ENCODE measurements at regions not wholly inside any gene's neighbourhood (a gene's known extent, or its start where the extent isn't known, plus 50 kb on each side); places are given as distances from the start of the nearest gene placed in this dataset.

DNA sequence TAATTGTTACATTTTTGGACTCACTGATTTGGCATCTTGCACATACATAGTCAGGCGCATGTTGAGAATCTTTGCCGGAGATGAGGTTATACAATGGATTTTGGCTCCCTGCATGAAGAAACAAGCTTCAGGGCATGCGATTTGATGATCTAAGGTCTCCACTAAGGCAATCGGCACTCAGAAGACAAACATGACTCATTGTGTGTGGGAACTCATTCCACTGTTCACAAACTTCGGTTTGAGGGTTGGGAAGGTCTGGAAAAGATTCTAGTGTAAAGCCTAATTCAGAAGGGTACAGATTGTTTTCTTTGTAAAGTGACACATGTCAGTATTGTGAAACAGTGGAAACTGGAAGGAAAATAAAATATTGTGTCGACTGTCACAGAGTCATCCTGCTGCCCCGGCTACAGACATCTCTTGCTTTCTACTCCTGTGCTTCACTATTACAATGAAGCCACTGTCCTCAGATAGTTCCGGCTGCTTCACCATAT lies 192.6 kb upstream of the HMGA2 start:
- no peak for DNase-seq

GRCh38 chr12:65632131-65632855 lies 192.0 kb upstream of the HMGA2 start:
- DNase-seq, result no peak

- no peak for DNase-seq
Observed at GRCh38 chr12:65634061-65634460, 190.2 kb upstream of the HMGA2 start.

DNA sequence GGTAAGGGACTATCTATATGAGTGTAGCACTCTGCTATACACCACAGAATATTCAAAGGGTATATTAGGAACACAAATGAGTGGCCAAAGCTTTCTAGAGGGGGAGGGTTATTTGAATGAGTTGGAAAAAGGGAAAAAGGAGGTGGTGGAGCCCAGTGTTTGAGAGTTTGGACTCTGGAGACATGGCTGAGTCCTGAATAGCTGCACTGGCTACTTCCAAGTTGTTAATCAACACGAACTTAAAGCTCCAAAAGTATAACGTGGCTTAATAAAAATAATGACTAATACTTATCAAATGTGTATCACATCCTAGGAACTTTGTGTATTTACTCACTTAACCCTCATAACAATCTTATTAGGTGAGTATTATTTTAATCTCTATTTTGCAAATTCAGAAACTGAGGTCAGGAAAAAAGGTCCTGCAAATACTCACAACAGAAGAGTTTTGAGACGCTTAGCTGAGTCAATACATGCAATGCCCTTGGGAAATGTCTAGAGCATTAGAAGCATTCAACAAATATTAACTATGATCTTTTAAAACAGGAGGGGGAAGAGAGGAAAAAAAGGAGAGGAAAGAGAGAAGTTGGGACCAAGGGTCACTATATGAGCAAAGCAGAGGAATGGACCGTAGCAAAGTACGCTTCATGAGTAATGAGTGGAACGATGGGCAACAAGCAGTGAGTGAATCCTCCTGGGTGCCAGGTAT lies 189.5 kb upstream of the HMGA2 start:
- no peak for DNase-seq

GRCh38 chr12:65636436-65636835 lies 187.8 kb upstream of the HMGA2 start:
- no peak for DNase-seq

GRCh38 chr12:65637150-65637549 lies 187.1 kb upstream of the HMGA2 start:
- no peak for DNase-seq

DNA sequence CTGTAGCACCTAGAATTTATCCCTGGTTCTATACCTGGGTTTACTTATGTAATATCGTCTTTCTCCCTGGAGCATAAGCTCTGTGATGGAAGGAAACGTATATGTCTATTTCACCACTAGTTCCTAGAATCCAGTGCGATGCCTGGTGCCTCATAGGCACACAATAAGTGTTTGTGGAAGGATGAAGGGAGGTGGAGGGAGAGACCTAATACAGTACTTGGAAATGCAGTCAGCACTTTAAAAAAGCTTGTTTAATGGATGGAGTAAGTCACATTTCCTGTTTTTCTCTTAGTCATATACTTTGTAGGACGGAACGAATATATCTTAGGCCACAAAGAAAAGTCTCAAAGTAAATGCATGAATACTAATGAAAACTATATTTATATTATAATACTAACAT lies 186.5 kb upstream of the HMGA2 start:
- no peak for DNase-seq

GRCh38 chr12:65638324-65638723 lies 186.0 kb upstream of the HMGA2 start:
- no peak for DNase-seq

- DNase-seq, result no peak
Observed at GRCh38 chr12:65640489-65640901, 183.8 kb upstream of the HMGA2 start.

DNA sequence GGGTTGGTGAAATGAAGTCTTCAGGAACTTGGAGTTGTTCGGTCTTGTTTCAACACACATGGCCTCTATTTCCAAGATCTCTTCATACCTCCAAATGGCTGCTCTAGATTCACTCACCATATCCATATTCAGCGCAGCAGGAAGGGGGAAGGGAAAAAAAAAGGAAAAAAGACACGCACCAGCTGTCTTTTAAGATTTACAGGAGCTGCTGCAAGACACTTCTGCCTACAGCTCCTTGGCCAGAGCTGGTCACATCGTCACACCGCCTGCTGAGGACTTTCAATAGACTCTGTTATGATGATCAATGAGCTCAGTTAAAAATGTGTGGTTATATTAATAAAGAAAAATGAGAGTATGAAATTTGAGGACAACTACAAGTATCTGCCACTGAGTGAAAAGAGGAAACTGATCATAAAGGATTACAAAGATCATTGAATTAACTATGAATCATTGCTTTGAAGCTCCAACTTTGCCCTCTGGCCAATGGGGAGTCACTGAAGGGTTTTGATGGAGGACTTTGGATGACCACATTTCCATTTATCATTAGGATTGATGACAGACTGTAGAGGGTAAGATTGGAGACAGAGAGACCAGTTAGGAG lies 182.1 kb upstream of the HMGA2 start:
- DNase-seq, result no peak

DNA sequence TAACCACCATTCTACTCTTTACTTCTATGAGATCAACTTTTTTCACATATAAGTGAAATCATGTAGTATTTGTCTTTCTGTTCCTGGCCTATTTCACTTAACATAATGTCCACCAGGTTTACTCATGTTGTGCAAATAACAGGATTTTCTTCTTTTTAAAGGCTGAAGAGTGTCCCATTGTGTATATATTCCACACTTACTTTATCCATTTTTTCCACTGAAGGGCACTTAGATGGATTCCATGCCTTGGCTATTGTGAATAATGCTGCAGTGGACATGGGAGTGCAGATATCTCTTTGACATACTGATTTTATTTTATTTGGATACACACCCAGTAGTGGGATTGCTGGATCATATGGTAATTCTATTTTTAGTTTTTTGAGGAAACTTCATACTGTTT lies 181.1 kb upstream of the HMGA2 start:
- no peak for DNase-seq

DNA sequence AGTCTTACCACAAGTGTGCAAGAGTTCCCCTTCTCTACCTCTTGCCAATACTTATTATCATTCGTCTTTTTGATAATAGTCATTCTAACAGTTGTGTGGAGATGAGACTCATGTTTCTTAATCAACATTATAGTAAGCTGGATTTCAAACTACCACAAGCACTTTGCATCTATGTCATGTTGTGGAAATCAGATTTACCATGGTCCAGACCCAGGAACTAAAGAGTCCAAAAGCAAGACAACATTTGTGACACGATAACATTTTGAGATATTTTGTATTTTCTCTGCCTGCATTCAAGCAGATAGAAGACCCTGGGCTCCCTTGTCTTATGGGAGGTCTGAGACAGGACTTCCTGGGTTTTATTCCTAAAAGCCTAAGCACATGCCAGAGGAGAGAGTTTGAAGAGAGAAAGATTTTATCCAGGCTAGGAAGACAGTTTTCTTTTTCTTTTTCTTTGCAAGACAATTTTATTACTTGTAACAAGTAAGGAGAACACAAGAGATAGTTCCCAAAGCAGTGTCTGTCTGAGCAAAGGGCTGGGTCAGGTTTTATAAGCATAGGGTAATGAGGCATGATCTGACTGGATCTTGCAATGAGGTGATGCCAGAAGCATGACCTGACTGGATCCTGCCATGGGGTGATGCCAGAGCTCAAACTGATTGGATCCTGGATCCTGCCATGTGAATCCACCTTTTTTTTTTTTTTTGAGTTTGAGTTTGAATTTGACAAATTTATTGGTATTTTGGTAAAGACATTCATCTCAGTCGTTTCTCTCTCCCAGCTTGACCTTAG lies 180.5 kb upstream of the HMGA2 start:
- no peak for DNase-seq

DNA sequence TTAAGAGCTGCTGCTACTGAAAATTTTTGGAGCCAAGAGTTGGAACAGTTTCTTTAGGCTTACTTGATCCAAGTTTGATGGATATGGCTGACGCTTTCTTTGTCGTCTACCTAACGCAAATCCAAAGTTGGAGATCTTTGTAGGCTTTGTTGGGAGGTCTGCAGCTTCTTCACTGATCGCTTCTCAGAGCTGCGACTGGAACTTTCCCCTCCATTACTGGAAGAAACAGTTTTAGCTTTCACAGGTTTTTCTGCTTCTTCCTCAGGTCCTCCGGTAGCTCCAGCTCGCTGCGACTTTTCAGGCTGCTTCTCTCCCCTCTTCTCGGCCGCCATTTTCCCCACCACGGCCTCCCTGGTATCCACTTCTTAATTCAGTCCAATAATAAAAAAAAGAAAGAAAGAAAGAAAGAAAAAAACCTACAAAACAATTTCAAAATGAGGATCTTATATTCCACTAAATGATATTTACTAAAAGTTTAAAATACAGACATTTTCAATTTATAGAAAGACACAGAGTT lies 178.1 kb upstream of the HMGA2 start:
- no peak for DNase-seq

GRCh38 chr12:65647074-65647473 lies 177.2 kb upstream of the HMGA2 start:
- DNase-seq, result no peak

DNA sequence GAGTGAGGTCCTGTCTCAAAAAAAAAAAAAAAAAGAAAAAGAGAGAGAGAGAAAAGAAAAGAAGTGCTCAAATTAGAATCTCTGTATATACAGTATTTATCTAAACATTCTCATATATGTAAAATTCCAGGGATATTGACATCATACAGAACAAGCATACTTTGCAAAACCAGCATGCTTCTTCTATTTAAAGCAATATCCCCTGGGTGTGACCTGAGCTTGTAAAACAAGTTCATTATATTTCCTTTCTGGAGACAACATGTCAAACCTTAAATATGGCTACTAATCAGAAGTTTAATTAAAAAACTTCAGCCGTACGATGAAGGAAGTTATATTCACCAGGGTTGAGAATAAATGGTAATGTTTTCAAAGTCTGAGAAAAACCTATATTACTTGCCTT lies 175.8 kb upstream of the HMGA2 start:
- no peak for DNase-seq

- peak in 1 of 3 experiments; percentile 7 for DNase-seq
Observed at GRCh38 chr12:65649126-65649525, 175.2 kb upstream of the HMGA2 start.

- DNase-seq, result no peak
Observed at GRCh38 chr12:65651060-65651459, 173.2 kb upstream of the HMGA2 start.

DNA sequence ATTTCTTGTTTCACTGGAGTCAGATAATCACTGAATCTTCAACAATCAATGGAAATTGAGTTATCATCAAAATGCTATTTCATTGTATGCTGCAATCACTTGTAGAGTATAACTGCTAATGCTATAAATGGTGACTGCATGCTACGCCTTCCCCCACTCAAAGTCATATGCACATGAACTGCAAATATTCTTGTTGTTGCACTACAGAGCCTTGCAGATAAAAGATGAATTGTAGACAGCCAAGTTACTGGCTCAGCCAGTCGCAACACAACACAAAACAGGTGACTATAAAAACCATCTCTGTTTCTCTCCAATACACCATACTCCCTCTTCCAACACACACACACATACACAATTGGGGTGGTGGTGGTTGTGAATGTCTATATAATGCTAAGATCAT lies 171.0 kb upstream of the HMGA2 start:
- DNase-seq, result no peak

DNA sequence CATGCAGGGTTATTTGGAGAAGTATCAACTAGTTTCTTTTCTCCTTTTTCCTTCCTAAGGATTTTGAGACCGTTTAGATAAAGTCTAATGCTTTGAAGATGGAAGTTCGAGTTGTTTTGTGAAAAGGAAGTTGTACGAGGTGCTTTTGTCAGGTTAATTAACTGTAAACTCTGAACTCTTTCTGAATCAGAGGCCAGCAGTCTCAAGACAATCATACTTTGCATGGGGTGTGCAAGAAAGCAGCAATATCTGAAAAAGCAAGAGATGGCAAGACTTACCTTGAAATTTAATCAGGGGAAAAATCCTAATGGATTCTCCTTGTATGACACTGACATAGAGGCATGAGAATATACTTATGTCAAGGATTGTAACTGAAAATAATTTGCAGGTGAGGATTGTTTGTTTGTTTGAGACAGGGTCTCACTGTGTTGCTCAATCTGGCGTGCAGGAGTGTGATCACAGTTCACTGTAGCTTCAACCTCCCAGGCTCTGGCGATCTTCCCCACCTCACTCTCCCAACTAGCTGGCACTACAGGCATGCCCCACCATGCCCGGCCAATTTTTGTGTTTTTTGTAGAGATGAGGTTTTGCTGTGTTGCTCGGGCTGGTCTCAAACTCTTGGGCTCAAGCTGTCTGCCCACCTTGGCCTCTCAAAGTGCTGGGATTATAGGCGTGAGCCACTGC lies 170.2 kb upstream of the HMGA2 start:
- DNase-seq, result no peak

DNA sequence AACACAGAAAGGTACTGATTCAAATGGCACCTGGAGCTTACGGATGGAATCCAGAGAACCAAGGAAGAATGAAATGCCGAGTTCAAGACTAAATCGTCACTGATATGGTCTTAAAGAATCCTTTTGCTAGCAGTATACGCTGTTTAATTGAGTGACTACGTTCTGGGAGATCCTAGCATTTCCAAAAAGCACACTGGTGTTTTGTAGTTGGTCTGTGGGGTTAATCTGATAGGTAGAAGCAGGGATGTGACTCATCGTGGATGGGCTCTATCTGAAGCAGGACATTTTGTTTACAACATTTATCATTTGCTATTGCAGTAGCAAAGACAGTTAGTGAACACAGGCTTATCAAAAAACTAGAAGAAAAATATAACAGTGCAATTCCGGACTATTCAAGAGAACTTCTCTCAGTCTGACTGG lies 169.2 kb upstream of the HMGA2 start:
- DNase-seq, result no peak

- DNase-seq, result no peak
Observed at GRCh38 chr12:65656156-65656882, 168.0 kb upstream of the HMGA2 start.

DNA sequence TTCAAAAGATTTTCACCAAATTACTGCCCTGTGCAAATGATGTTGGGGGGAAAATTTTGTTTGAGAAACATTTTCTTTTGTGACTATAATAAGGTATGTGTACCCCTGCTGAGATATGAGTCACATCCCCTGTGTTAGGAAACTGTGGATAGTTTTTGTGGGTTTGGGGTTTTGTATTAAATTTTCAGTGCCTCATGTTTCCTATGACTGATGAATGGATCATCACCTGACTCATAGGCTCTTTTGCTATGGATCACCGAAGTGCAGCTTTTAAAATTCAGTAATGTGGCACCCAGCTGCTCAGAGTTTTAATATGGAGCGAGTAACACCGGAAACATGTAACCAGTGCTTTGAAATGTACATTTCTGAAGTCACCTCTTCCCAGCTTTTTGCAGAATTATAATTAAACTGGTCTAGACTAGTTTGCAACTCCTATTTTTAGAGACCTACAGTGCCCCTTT lies 167.4 kb upstream of the HMGA2 start:
- no peak for DNase-seq

Measured in NCI-H1417 (cell line).